B cell (primary cell): ENCODE measurements at regions not wholly inside any gene's neighbourhood (a gene's known extent, or its start where the extent isn't known, plus 50 kb on each side); places are given as distances from the start of the nearest gene placed in this dataset.

Experiments
- ATAC-seq: fragments of 200-7000 bp; cut with Tn5 transposase; one replicate; pipeline ENCODE4 v1.10.0; 2021; ENCODE audit warnings: low read depth, mild to moderate bottlenecking, moderate number of reproducible peaks, moderate library complexity
- CTCF ChIA-PET: fragments of 350-600 bp; sonication (Branson Sonifier 250); formaldehyde crosslinking; loops from one replicate; lab custom pipeline; 2021; ENCODE audit warnings: antibody characterized with exemption, inconsistent platforms; lab: Charles Lee
- POLR2A ChIA-PET: fragments of 350-600 bp; sonication (Branson Sonifier 250); formaldehyde crosslinking; loops from one replicate; lab custom pipeline; 2021; ENCODE audit warnings: antibody characterized with exemption; lab: Charles Lee
- DNase-seq: peaks from one replicate; pipeline ENCODE4 v3.0.0; 2013
- H2AFZ ChIP-seq: 2 replicates; pipeline ENCODE4 v1.6.1; 2012; ENCODE audit warnings: mild to moderate bottlenecking, low read depth, low read length; ENCODE audit not compliant: insufficient read depth, poor library complexity, severe bottlenecking
- H3K27ac ChIP-seq, 2 donors: 1 replicate in 1 of 2; 2 replicates in 1 of 2; pipeline ENCODE4 v1.5.1; 2012 to 2013; ENCODE audit warnings: low read length in 2 of 2, mild to moderate bottlenecking in 2 of 2, moderate library complexity in 1 of 2
- H3K27me3 ChIP-seq, 4 experiments: fragments of 200-600 bp in 1 of 4; sonication (generic) in 1 of 4; replicated peaks in 1 of 4; 1 replicate in 2 of 4; 2 replicates in 2 of 4; pipeline versions ENCODE4 v1.6.1 to v1.7.0; 2013 to 2016; ENCODE audit warnings: low read length in 3 of 4, mild to moderate bottlenecking in 2 of 4, mixed read lengths in 1 of 4, moderate library complexity in 1 of 4; ENCODE audit not compliant: insufficient read depth in 4 of 4, control insufficient read depth in 3 of 4; ENCODE audit errors: control extremely low read depth in 1 of 4
- H3K36me3 ChIP-seq, 2 experiments: replicated peaks in 1 of 2; 1 replicate in 1 of 2; 2 replicates in 1 of 2; pipeline versions ENCODE4 v1.6.1 to v1.7.1; 2013; ENCODE audit warnings: low read length in 1 of 2; ENCODE audit not compliant: insufficient read depth in 2 of 2, control insufficient read depth in 1 of 2; ENCODE audit errors: control extremely low read depth in 1 of 2, extremely low read depth in 1 of 2
- H3K4me1 ChIP-seq, 2 donors: fragments of 200-600 bp in 1 of 2; sonication (generic) in 1 of 2; 1 replicate in 1 of 2; 2 replicates in 1 of 2; pipeline versions ENCODE4 v1.5.1 to v1.6.1; 2013 to 2017; ENCODE audit warnings: low read length in 2 of 2; ENCODE audit not compliant: control insufficient read depth in 2 of 2, insufficient read depth in 2 of 2
- H3K4me2 ChIP-seq: replicated peaks from 2 replicates; pipeline ENCODE3; 2012; ENCODE audit warnings: mild to moderate bottlenecking, low read depth, low read length; ENCODE audit not compliant: poor library complexity, severe bottlenecking
- H3K4me3 ChIP-seq, 5 experiments: fragments of 200-600 bp in 1 of 5; sonication (generic) in 1 of 5; 1 replicate in 3 of 5; 2 replicates in 2 of 5; pipeline versions ENCODE4 v1.5.1 to v1.7.0; 2011 to 2016; ENCODE audit warnings: low read length in 4 of 5, mild to moderate bottlenecking in 4 of 5, low read depth in 2 of 5, control low read depth in 1 of 5, moderate library complexity in 1 of 5; ENCODE audit not compliant: insufficient read depth in 1 of 5; ENCODE audit errors: control extremely low read depth in 1 of 5, extremely low read depth in 1 of 5
- H3K79me2 ChIP-seq: fragments of 200-600 bp; sonication (generic); one replicate; pipeline ENCODE4 v1.6.0; 2016; ENCODE audit warnings: low read length; ENCODE audit not compliant: control insufficient read depth, insufficient read depth
- H3K9ac ChIP-seq: fragments of 200-600 bp; sonication (generic); 2 replicates; pipeline ENCODE4 v1.6.1; 2017; ENCODE audit warnings: mild to moderate bottlenecking, low read length, moderate library complexity
- H3K9me3 ChIP-seq, 3 donors: one replicate each; pipeline versions ENCODE4 v1.6.1 to v1.7.1; 2013; ENCODE audit warnings: low read length in 2 of 3; ENCODE audit not compliant: control insufficient read depth in 2 of 3, insufficient read depth in 1 of 3; ENCODE audit errors: control extremely low read depth in 1 of 3
- H4K20me1 ChIP-seq: 2 replicates; pipeline ENCODE4 v1.6.0; 2012; ENCODE audit warnings: mild to moderate bottlenecking, low read length; ENCODE audit not compliant: insufficient read depth, control insufficient read depth, poor library complexity, severe bottlenecking
- H3K27ac Mint-ChIP-seq: one replicate; pipeline ENCODE4 v1.8.0; 2021; ENCODE audit warnings: mixed read lengths
- H3K27me3 Mint-ChIP-seq: one replicate; pipeline ENCODE4 v1.8.0; 2021; ENCODE audit warnings: mixed read lengths
- H3K4me1 Mint-ChIP-seq: one replicate; pipeline ENCODE4 v1.8.0; 2021; ENCODE audit warnings: mixed read lengths
- H3K4me3 Mint-ChIP-seq: one replicate; pipeline ENCODE4 v1.8.0; 2021; ENCODE audit warnings: mixed read lengths
- H3K9me3 Mint-ChIP-seq: one replicate; pipeline ENCODE4 v1.8.0; 2022; ENCODE audit warnings: mixed read lengths; ENCODE audit not compliant: insufficient read depth
- CTCF ChIP-seq: fragments of 200-600 bp; IDR thresholded peaks from one replicate; pipeline ENCODE4 v1.8.0; 2022; ENCODE audit warnings: antibody characterized with exemption, mild to moderate bottlenecking
- EZH2 ChIP-seq: IDR thresholded peaks from 2 replicates; pipeline ENCODE4 v1.6.1; 2012; ENCODE audit warnings: borderline replicate concordance, low read depth, mild to moderate bottlenecking, moderate library complexity, low read length; ENCODE audit not compliant: insufficient read depth, poor library complexity, severe bottlenecking
- WGBS: methylation state at CpG from one replicate; pipeline ENCODE4 v1.1.5; 2013; ENCODE audit warnings: missing lambda C conversion rate; ENCODE audit not compliant: insufficient coverage; 5-methylcytosine and 5-hydroxymethylcytosine counted together
- intact Hi-C: fragments of 100-400 bp; cut with micrococcal nuclease; formaldehyde crosslinking; loops from one replicate; pipeline ENCODE4 v1.10.0; 2022

DNA sequence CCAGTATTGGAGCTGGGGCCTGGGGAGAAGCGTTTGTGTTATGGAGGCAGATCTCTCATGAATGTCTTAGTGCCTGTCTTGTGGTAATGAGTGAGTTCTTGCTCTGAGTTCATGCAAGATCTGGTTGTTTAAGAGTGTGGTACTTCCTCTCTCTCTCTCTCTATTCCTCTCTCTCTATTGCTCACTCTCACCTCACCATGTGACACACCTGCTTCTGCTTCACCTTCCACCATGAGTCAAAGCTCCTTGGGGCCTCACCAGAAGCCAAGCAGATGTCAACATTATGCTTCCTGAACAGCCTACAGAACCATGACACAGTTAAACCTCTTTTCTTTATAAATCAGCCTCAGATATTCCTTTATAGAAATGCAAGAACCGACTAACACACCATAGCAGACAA, 242.7 kb upstream of the ADRA1B start:
- intact Hi-C loops: no loop called here
- ChIA-PET CTCF (no interaction called here), POLR2A (no interaction called here)
- no peak for ATAC-seq
- Mint-ChIP-seq H3K27ac (no peak overlapping the region), H3K4me3 (no peak overlapping the region), H3K27me3 (no peaks in the 10 kb centered on the region), H3K9me3 (peaks cover 6% of the 10 kb centered on the region), H3K4me1 (no peaks in the 10 kb centered on the region)
- H3K79me2 ChIP-seq: no peaks in the 10 kb centered on the region
- no peak overlapping the region for H3K9ac ChIP-seq
- no peak overlapping the region for H3K4me3 ChIP-seq
- H3K4me1 ChIP-seq: no peaks in the 10 kb centered on the region
- no peak overlapping the region for H2AFZ ChIP-seq
- peaks cover 0 to 14% (median 4%) of the 10 kb centered on the region in 3 donors for H3K9me3 ChIP-seq
- H3K36me3 ChIP-seq: no peaks in the 10 kb centered on the region
- H3K4me2 ChIP-seq: no peak overlapping the region
- TF ChIP-seq EZH2 (no peak), CTCF (no peak)
- H3K27ac ChIP-seq: no peak overlapping the region
- H4K20me1 ChIP-seq: no peaks in the 10 kb centered on the region
- no peaks in the 10 kb centered on the region for H3K27me3 ChIP-seq
- whole genome bisulfite sequencing: 80% methylated on average over 1 of the region's 2 CpGs
- no peak for DNase-seq

GRCh38 chr5:159678657-159679392, 237.5 kb upstream of the ADRA1B start:
- H4K20me1 ChIP-seq: no peaks in the 10 kb centered on the region
- no peaks in the 10 kb centered on the region for H3K79me2 ChIP-seq
- 83% methylated on average over 1 of the region's 1 CpG for WGBS
- no peak overlapping the region for H3K4me2 ChIP-seq
- no peak for ATAC-seq
- POLR2A ChIA-PET: no interaction called here
- H3K4me1 ChIP-seq: no peaks in the 10 kb centered on the region
- H3K4me3 ChIP-seq: no peak overlapping the region
- no peak overlapping the region for H2AFZ ChIP-seq
- Mint-ChIP-seq H3K4me1 (no peaks in the 10 kb centered on the region), H3K27me3 (no peaks in the 10 kb centered on the region), H3K4me3 (no peak overlapping the region), H3K27ac (no peak overlapping the region), H3K9me3 (peaks cover 14% of the 10 kb centered on the region)
- CTCF ChIA-PET: no interaction called here
- no peaks in the 10 kb centered on the region for H3K27me3 ChIP-seq
- peaks cover 0 to 35% (median 29%) of the 10 kb centered on the region in 3 donors for H3K9me3 ChIP-seq
- H3K36me3 ChIP-seq: no peaks in the 10 kb centered on the region
- TF ChIP-seq CTCF: no peak
- no peak for TF ChIP-seq EZH2
- no peak overlapping the region for H3K27ac ChIP-seq
- intact Hi-C loops: no loop called here
- H3K9ac ChIP-seq: no peak overlapping the region
- DNase-seq: no peak
